Islet of Langerhans (tissue), 1 donor: ENCODE measurements at regions not wholly inside any gene's neighbourhood (a gene's known extent, or its start where the extent isn't known, plus 50 kb on each side); places are given as distances from the start of the nearest gene placed in this dataset.
"Not testable (repeated sequence)": the region's sequence is repeated elsewhere in the genome, so short reads cannot be mapped to it uniquely, and the experiment has no call there.

ENCODE experiments used
- FAIRE-seq: peaks from one replicate; lab custom pipeline; 2011; peaks lifted over from hg19 to GRCh38; lab: Jason Lieb, UNC

- no peak for FAIRE-seq
These were observed 216.1 kb downstream of the MEF2C start for GRCh38 chr5:88666761-88667495.

DNA sequence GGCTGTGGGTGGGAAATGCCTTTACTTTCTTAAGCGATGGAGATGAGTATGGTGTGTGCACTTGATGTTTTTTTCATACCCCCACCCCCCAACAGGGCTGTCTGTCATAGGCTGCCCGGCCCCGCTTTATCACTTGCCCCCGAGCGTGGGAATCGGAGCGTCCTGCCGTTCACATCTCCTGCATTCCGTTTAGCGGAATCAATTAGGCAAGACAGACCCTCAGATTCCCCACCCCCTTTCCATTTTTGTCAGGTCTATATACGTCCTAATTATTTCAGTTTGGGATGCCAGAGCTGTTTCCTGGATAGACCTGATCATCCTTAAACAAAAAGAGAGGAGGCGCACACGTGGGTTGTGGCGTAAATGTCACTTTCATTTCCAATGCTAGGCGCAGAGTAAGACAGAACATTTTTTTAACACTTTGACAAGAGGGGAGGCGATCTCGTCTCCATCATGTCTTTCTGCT is 217.2 kb downstream of the MEF2C start:
- no peak for FAIRE-seq

GRCh38 chr5:88664645-88665044 is 218.3 kb downstream of the MEF2C start:
- FAIRE-seq: no peak

DNA sequence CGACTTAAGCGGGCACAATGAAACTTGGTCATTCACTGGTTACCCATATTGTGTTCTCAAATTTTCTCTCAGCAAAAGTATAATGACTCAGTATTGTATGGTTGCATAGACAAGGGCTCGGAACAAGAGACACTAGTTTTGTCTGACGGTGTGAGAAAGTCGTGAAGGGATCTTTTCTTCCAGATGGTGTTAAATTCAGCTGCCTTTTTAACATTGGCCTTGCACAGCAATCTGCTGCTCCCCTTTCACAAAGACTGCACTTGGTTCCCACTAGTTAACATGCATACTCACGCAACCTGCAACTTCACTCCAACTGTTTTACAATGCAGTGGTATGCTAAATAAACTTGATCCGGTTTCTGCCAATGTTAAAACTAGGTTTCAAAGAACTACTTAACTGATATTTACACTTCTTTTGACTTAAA is 219.2 kb downstream of the MEF2C start:
- no peak for FAIRE-seq

DNA sequence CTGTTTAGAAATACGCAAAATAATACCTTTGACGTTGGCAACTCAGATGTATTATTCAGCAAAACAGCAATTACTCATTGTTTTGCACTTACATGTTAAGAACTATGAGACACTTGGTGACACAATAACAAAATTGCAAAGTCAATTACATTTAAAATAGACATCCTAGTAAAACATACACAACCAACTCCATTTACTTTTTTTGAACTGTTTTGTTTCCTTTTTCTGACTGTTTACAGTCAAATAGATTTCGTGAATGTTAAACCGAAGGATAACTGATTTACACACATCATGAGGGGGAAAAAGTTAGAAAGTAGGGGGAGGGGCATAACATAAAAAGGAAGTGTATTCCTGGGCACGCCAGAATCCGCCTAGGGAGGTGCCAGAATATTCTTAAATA is 220.1 kb downstream of the MEF2C start:
- no peak for FAIRE-seq

- no peak for FAIRE-seq
These were observed 221.2 kb downstream of the MEF2C start for GRCh38 chr5:88661806-88662207.

DNA sequence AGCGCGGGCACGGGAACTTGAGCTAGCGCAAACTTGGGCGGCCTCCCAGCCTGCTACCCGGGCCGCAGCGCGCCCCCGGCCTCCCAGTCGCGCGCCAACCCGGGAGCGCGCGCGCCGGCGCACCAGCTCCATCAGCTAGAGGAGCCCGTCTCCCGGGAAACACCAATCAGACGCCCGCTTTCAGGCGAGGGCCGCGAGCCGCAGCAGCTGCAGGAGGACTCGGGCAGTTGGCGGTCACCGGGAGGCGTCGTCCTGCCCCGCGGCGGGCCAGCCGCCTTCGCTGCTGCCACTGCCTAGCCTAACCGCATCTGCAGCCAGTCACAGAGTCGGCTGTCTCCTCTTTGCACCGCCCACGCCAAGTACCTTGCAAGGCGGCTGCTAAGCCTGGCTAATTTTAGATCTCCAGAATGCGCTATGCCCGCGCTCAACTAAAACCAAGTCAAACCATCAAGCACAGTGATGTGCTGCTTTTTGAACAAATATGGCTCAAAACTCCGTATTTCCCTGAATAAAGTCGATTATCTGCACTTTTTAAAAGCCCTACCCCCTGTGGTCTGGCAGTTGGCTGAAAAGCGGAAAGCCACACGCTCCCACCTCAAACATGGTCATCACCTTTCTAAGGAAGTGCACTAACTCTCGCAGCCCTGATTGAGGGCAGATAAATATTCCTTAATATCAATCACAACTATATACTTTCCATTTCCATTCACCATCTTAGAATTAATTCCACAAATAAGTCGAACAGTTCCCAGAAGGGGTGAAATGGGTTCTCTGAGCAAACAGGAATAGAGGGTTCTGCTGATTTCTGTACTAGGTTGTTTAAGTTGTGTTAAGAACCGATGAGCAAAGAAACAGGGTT is 221.8 kb downstream of the MEF2C start:
- FAIRE-seq: no peak

GRCh38 chr5:88660264-88660946 is 222.6 kb downstream of the MEF2C start:
- no peak for FAIRE-seq

DNA sequence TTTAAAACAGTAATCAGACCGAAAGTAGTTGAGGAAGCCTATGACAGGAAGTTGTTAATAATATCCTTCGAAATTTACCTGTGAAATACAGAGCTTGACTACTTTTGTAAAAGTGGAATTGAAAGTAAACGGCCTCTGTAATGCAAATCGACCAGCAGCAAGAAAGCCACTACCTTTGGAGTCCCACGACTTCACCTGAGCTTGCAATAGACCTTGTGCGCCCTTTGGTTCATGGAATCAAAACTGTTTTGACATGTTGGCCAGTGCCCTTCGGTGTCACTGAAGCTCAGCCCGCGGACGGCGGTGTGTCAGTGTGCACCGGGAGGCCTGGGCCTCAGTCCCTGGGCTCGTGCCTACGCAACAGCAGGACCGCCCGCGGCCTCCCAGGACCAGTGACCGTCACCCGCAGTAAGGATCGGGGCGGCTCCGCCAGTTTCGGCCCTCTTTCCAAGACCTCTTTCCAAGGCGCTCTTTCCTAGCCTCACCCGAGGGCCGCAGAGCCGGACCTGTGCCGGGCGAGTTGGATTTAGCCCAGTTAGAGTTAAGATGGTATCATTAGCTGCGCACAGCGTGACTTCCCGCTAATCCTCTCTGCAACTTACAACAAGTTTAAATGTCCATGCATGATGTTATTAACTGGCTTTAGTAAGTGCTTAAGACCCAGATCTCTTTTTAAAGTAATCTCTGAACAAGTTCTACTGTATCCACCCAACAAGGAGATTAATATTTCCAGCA is 223.3 kb downstream of the MEF2C start:
- FAIRE-seq: no peak

GRCh38 chr5:88658886-88659285 is 224.1 kb downstream of the MEF2C start:
- FAIRE-seq: no peak

DNA sequence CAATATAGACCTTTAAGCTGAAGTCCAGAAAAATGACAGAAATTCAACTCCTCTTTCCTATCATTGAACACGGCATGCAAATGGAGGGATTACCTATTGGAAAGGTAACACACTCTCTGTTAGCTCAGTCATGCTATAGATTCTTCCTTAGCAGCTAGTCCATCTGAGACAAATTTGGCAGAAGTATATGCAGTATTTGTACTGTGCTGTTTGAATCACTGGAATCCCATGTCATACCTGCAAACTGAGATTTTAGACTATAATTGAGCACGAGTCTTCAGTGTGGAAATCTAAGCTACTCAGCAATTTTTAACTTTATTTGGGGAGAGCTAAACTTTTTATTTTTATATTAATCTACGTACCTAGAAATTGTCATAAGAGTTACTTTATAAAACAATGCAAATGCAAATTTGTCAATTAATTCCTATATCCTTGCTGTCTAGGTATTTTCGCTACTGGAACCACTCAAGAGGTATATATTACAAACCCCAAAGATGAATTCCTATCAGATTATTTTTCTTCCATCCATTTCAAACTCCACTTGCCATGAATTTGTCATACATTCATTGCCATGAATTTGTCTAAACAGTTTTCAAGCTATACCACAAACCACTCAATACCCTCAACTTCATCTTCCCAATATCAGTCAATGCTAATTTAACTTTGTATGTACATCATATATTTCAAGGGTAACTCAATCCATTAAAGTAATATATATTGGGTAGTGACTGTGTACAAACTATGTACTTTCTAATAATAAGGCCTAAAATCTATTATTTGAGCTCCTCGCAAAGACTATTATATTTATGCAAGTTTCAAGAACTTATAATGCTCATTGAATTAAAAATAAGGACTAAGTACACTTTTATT is 224.8 kb downstream of the MEF2C start:
- FAIRE-seq: no peak

DNA sequence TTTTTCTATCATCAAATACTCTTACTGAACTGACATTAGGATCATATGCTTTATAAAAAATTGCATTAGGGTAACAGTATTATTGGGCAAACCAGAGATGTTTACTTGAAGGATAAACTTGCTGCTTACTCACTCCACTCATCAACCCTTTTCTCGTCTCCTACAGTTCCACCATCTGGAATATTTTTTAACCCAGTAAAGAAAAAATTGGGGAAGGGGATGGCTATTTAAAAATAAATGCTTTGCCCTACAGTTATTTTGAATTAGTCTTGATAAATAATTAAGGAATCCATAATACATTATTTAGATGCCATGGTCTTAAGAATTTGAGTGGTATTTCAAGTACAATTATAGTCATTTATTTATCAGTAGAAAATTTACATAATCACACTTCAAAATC is 225.8 kb downstream of the MEF2C start:
- FAIRE-seq: no peak

DNA sequence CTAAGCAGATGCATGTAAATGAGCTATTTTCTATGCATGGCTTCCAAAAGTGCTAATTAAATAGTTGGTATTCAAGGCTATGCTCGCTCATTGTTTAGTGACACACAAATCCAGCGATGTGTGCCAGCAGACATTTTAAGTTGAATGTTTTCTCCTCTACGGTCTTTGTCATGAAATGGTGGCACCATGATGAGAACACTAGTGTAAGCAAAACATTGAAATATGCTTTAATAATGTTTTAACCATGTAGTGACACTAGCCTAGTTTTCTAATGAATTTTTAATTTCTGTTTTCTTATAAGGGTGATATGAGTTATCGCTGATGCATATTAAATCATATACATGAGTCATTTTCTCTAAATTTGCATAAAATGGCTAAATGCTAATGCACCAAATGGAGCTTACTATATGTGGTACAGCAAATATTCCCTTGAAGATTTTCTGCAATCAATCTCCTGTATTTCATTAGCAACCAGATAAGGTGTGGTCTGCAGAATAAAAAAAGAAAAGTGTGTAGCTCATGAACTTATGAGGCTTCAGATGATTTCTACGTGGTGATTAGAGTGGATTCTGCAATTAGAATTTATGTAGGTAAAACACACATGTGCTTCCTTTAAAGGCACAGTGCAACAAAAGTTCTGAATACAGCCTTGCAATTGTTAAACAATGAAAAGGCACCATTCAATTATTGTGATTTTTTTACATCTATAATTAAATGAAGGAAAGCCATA is 226.6 kb downstream of the MEF2C start:
- FAIRE-seq: no peak

DNA sequence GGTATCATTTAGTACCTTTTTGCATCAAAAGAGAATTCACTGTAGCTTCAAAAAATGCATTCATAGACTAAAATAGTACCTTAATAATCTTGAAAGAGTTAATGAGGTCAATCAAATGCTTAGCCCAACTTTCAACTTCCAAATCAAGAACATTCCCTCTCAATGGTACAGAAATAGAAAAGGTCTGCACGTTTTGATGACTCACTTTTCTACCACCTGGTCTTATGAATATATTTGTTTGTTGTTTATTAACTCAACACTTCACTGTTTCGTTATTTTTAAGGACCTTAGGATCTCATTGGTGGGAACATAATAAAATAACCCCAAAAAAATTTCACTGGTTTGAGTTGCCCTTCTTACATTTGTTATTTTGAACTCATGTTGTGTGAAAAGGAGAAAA is 229.5 kb downstream of the MEF2C start:
- no peak for FAIRE-seq

GRCh38 chr5:88647901-88648300 is 235.1 kb downstream of the MEF2C start:
- FAIRE-seq: no peak

GRCh38 chr5:88646866-88647265 is 236.1 kb downstream of the MEF2C start:
- FAIRE-seq: no peak

- no peak for FAIRE-seq
These were observed 238.3 kb downstream of the MEF2C start for GRCh38 chr5:88644676-88645075.

- no peak for FAIRE-seq
These were observed 239.7 kb downstream of the MEF2C start for GRCh38 chr5:88643315-88643714.

- FAIRE-seq: no peak
These were observed 249.0 kb downstream of the MEF2C start for GRCh38 chr5:88634014-88634413.

DNA sequence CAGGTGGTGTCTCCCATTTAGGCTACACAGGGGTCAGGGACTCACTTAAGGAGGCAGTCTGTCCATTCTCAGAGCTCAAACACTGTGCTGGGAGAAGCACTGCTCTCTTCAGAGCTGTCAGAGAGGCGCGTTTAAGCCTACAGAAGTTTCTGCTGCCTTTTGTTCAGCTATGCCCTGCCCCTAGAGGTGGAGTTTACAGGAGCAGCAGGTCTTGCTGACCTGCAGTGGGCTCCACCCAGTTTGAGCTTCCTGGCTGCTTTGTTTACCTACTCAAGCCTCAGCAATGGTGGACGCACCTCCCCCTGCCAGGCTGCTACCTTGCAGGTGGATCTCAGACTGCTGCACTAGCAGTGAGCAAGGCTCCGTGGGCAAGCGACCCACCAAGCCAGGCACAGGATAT is 260.1 kb downstream of the MEF2C start:
- FAIRE-seq: not testable (repeated sequence)

- not testable (repeated sequence) for FAIRE-seq
These were observed 267.2 kb downstream of the MEF2C start for GRCh38 chr5:88615767-88616166.
